Lower leg skin (tissue), 3 donors: ENCODE measurements at regions not wholly inside any gene's neighbourhood (a gene's known extent, or its start where the extent isn't known, plus 50 kb on each side); places are given as distances from the start of the nearest gene placed in this dataset.

Source experiments
- CTCF ChIP-seq, 3 donors: fragments of 450-650 bp; IDR thresholded peaks; one replicate each; pipeline ENCODE4 v1.5.1; 2016; ENCODE audit warnings: antibody characterized with exemption in 3 of 3, mild to moderate bottlenecking in 3 of 3, moderate library complexity in 2 of 3
- POLR2A ChIP-seq, 2 donors: fragments of 450-650 bp; IDR thresholded peaks; one replicate each; pipeline ENCODE4 v1.6.1; 2016 to 2017; ENCODE audit warnings: antibody characterized with exemption in 2 of 2, mild to moderate bottlenecking in 1 of 2, moderate library complexity in 1 of 2

GRCh38 chr10:62904281-62904875, 88.2 kb upstream of the EGR2 start:
- TF ChIP-seq CTCF (IDR thresholded peaks at IDR 0.05) (no peak), POLR2A (IDR thresholded peaks at IDR 0.05) (no peak)
